CD4-positive, alpha-beta T cell treated with Interleukin-6 at 100 ng/mL for 8 hours (primary cell): ENCODE measurements at regions not wholly inside any gene's neighbourhood (a gene's known extent, or its start where the extent isn't known, plus 50 kb on each side); places are given as distances from the start of the nearest gene placed in this dataset.
"Not testable (repeated sequence)": the region's sequence is repeated elsewhere in the genome, so short reads cannot be mapped to it uniquely, and the experiment has no call there.

Experiments
- DNase-seq: peaks from one replicate; pipeline ENCODE4 v3.0.0-alpha.2; 2020; ENCODE audit warnings: mixed read lengths, low spot score

- DNase-seq, result no peak
Measured at GRCh38 chr6:134821928-134822864, 127.7 kb downstream of the ALDH8A1 start.

GRCh38 chr6:134821397-134821796 lies 128.5 kb downstream of the ALDH8A1 start:
- DNase-seq, result no peak

GRCh38 chr6:134819863-134820800 lies 129.8 kb downstream of the ALDH8A1 start:
- DNase-seq, result no peak

GRCh38 chr6:134819236-134819635 lies 130.7 kb downstream of the ALDH8A1 start:
- DNase-seq, result no peak

GRCh38 chr6:134817448-134817847 lies 132.5 kb downstream of the ALDH8A1 start:
- DNase-seq, result no peak

- no peak for DNase-seq
Measured at GRCh38 chr6:134816780-134817179, 133.1 kb downstream of the ALDH8A1 start.

GRCh38 chr6:134816300-134816699 lies 133.6 kb downstream of the ALDH8A1 start:
- no peak for DNase-seq

- DNase-seq, result no peak
Measured at GRCh38 chr6:134814076-134814695, 135.7 kb downstream of the ALDH8A1 start.

GRCh38 chr6:134813146-134813545 lies 136.8 kb downstream of the ALDH8A1 start:
- DNase-seq, result no peak

GRCh38 chr6:134810402-134810801 lies 139.5 kb downstream of the ALDH8A1 start:
- no peak for DNase-seq

GRCh38 chr6:134809130-134809529 lies 140.8 kb downstream of the ALDH8A1 start:
- DNase-seq, result no peak

- no peak for DNase-seq
Measured at GRCh38 chr6:134806180-134806798, 143.6 kb downstream of the ALDH8A1 start.

GRCh38 chr6:134805168-134805567 lies 144.7 kb downstream of the ALDH8A1 start:
- DNase-seq, result no peak

- not testable (repeated sequence) for DNase-seq
Measured at GRCh38 chr6:134804311-134804710, 145.6 kb downstream of the ALDH8A1 start.

GRCh38 chr6:134802426-134803058 lies 147.4 kb downstream of the ALDH8A1 start:
- no peak for DNase-seq

- DNase-seq, result no peak
Measured at GRCh38 chr6:134797400-134798113, 152.3 kb downstream of the ALDH8A1 start.

- no peak for DNase-seq
Measured at GRCh38 chr6:134795691-134796090, 154.2 kb downstream of the ALDH8A1 start.

GRCh38 chr6:134795001-134795400 lies 154.9 kb downstream of the ALDH8A1 start:
- no peak for DNase-seq

GRCh38 chr6:134791243-134791843 lies 158.6 kb downstream of the ALDH8A1 start:
- DNase-seq, result not testable (repeated sequence)

GRCh38 chr6:134787261-134787877 lies 162.5 kb downstream of the ALDH8A1 start:
- DNase-seq, result no peak
